ENCODE measurements at regions not wholly inside any gene's neighbourhood (a gene's known extent, or its start where the extent isn't known, plus 50 kb on each side); places are given as distances from the start of the nearest gene placed in this dataset.
"Not testable (repeated sequence)": the region's sequence is repeated elsewhere in the genome, so short reads cannot be mapped to it uniquely, and the experiment has no call there.

DNA sequence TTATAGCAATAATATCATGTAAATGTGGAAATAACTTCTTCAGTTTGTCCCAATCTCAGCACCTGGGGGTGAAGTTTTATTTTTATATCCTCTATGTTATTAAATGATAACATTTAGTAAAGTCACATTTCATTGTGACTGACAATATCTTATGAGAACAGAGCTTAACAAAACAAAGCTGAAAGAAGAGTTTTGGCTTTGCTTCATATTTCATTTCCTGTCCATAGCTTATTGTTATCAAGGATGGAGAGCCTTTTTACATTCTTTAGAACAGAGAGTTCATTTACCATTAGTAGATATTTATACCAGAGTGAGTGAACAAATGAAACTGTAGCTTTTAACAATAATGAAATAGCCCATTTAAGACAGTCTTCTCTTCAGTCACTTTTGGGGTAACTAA, 231.9 kb upstream of the SGK1 start:
- DNase-seq, result no peak

DNA sequence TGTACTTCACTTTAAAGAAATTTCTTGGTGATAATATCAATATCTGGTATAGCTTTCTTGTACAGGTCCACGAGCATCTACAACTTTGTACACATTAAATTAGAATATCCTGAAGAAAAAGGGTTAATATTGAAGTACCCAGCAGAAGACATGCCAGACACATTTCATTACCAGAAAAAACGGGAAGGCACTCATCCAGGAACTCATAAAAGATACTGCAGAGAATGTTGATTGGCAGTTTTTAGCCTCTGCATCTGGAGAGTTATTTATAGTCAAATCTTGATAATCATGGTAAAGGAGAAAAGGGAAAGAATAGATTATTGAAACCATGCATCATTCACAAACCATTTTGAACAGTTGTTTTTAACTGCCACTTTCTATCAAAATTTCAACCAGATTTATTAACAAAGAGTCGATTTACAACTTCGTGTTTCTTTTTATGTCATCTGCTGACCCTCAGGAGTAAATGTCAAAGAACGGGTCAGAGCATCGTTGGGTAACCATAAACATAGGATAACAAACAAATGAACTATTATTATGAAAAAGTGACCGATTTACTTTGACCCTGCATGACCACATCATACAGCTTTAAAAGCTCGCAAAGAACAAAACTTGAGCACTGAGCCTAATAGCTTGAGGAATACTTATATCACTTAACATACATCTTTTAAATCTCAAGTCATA, 229.2 kb upstream of the SGK1 start:
- DNase-seq, result no peak

DNA sequence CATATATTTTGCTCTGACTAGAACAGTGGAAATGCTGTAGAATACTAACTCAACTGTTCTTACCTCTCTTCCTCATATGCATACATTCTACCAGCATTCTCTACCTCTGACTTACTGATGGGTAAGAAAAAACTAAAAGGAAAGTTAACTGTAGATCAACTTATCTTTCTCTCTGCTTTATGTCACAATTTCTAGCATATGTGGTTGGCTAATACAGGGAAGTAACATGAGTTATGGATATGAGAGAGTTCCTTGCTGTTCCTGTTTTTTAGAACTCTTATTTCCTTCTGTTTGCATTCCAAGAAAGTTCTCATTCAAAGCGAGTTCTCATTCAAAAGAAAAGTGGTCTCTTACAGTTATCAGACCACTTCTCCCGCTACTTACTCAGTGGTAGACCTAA, 226.8 kb upstream of the SGK1 start:
- no peak for DNase-seq

DNA sequence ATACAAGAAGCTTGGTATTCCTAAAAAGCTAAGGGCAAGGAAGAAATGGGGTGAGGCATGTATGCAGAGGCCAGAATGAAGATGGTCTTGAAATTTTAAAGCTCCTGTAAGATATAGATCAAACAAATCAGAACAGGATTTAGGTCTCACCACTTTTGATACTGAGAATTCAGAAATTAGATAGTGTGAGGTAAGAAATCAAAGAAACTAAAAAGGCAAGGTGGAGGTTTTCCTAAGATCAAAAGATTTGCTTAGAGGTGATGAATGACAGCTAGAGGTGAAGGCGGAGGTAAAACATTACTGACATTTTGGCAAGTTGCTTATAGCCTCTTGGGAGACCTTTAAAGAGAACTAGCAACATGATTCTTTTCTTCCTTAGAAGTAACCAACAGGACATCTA, 225.2 kb upstream of the SGK1 start:
- DNase-seq, result no peak

DNA sequence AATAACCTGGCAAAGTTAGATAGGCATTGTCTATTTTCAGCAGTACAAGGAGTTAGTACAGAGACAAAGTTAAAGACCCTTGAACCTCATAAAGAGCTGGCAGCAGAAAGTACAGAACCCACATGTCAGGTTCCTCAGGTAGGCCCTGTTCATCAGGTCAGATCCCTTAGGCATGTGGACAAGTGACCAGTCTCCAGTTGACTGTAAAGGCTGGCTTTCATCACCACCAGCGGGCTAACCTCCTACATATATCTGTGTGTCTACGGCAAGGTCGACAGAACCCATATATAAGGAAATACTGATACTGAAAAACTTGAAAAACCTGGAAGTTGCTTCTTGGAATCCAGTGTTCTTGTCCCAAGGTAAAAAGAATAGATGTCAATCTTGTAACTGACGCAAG, 223.1 kb upstream of the SGK1 start:
- no peak for DNase-seq

DNA sequence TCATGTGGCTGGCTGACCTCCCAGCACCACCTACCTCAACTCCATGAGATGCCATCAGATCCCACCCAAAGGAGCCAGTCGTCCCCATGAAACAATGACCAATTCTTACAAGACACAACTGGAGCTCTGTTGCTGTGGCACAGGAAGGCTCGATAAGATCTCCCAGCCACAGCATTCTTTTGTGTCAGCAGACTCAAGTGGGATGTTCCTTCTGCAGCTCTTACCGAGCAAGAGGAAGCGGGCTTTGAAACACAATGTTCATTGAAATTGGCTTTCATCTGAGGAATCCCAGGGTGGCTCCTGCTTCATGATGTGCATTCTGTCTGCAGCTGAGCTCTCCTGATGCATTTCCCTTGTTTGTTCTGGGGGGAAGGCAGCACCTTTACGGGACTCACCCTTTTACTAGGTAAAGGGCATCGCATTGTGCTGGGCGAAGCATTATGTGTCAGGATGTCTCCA, 222.0 kb upstream of the SGK1 start:
- DNase-seq, result no peak

DNA sequence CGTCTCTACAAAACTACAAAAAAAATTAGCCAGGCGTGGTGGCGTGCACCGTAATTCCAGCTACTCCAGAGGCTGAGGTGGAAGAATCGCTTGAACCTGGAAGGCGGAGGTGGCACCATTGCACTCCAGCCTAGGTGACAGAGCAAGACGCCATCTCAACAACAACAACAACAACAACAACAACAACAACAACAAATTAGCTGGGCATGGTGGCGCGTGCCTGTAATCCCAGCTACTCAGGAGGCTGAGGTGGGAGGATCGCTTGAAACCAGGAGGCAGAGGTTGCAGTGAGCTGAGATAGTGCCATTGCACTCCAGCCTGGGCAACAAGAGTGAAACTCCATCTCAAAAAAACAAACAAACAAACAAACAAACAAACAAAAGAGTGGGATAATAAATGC, 219.9 kb upstream of the SGK1 start:
- DNase-seq, result not testable (repeated sequence)

DNA sequence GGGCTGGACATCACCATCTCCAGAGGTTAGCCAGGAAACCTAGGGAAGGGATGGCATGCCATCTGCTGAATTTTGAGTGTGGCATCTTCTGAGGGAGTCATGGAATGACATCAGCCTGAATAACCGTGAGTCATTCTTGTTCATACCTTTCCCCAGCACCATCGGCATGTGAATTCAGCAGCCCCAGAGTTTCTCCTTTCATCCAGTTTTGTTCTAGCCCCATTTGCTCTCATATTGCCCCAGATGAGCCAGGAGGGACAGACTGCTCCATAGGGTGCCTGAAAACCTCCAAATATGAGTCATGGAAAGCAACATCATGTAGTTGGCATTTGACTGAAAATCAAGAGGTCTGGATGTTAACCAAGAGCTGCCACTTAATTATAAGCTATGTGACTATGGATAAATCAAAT, 219.2 kb upstream of the SGK1 start:
- no peak for DNase-seq

DNA sequence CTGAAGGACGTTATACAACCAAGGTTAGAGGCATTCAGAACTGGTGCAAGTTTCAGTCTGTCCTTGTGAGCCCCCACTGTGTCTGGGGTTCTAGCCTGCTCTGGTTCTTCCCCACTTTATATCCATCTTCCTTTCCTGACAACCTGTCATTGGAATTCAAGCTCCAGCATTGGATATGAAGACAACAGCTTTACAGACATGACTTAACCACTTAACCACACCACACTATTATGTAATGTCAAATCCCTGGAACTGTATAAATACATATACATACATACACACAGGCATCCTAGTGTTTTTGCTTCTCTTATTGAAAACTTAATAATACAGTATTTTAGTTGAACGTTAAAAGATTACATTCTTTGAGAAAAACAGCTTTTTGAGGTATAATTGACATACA, 217.9 kb upstream of the SGK1 start:
- DNase-seq, result no peak

DNA sequence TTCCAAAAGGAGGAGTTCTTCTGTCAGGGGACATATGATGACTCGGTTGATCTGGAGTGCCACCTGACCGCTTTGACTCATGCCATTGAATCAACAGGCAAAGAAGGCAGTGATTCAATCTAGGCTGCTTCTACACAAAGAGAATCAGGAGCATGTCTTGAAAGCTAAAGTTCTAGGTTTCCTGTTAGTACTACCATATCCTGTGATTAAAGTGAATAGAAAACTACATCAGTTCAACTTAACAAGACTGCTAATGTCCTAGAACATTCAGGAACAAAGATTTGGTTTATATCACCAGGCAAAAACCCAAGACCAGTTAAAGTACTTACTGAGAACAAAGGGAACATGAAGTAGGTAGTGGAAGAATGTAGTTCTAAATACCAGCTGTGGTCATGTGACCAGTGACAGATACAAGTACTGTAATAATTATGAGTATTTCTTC, 216.8 kb upstream of the SGK1 start:
- DNase-seq, result no peak

DNA sequence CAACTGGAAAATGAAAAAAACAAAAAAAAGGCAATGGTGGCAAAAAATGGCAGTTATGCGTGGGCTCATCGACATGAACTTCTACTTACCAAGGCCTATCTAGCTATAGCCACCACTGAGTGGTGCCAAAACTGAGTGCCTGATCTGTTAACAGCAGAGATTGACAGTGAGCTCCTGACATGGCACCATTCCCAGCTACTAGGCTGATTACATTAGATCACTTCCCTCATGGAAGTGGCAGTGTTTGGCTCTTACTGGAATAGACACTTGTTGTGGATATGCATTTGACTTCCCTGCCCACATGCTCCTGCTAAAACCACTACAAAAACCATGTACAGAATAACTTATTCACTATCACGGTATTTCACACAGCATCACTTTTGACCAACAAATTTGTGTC, 216.1 kb upstream of the SGK1 start:
- DNase-seq, result no peak

DNA sequence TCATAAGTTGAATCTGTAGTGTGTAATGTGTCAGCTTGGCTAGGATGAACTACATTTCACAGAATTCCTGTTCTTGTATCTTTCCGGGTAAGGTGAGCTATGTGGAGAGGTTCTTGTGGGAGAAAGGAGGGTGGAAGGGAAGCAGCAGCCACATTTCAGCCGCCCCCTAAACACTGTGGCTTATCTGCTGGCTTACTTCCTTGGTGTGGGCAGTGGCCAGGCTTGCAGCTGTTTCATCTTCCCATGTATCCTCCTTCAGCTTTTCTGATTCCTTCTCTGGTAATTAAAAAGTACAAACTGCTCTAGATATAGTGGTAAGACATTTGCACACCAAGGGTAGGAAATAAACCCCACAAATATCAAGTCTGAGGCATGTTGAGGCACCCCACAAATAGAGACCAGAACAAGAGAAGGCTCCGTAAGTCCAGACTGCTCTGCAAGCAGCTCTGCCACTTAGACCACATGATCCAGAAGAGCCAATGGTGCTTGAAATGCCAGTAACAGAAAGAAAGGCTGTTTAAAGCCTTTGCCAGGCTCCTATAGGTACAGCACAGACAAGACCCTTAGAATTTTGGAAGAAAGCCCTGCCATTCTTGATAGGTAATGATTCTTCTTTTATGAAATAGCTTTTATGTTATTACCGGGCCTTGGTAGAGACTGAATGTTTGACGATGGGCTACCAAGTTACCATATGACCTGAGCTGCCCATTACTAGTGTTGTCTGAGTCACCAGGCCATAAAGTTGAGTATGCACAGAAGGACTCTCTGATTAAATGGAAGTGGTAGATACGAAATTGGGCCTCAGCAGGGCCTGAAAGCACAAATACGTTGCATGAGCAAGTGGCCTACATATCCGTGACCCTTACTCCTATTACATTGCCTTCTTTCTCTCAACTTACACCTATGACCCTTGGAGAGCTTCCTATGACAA, 215.0 kb upstream of the SGK1 start:
- DNase-seq, result no peak

DNA sequence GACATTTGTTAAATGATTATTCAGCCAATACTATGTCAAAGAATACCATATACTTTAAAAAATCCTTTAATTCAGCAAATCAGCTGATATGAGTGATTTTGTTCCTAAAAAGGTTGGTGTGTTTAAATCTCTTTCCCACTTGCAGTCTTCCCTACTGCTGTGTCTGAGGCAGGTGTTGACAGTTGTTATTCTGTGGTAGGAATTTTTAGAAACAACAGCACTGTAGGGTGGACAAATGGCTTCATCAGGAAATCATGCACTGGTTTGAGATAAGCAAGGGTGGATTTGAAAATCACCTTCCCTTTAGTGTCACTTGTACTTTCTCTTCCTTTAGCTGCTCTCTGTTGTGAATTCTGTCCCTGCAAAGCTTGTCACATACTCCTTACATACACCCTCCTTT, 213.7 kb upstream of the SGK1 start:
- no peak for DNase-seq

DNA sequence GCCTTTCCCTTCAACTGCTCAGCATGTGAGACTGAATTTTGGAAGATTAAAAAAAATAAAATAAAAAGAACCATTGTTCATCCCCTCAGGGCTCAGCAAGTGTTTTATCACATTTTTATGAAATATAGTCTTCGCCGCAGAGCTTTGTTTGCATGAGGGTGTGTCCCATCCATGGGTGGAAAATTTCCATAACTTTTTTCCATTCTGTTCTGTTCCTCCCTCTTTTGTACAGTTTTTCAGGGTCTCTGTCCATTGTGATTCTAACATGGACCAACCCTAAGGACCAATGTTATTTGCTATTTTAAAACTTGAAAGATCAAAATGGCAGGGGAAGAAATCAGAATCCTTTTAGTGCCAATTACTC, 213.3 kb upstream of the SGK1 start:
- DNase-seq, result no peak

DNA sequence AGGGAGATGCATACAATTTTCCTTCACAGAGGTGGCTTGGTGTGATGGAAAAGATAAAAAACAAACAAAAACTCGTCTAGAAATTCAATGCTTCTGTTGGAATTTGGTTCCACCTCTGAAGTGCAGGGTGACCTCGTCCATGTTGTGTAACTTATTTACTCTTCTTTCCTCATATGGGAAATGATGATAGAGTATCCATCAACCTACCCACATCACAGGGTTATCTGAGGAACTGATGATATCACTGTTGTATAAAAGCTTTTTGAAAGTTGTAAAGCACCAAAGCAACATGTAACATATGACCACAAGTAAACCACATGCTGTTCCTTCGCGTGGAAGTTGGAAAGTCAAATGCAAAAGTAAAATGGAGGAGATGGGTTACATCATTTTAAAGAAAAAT, 212.0 kb upstream of the SGK1 start:
- no peak for DNase-seq

DNA sequence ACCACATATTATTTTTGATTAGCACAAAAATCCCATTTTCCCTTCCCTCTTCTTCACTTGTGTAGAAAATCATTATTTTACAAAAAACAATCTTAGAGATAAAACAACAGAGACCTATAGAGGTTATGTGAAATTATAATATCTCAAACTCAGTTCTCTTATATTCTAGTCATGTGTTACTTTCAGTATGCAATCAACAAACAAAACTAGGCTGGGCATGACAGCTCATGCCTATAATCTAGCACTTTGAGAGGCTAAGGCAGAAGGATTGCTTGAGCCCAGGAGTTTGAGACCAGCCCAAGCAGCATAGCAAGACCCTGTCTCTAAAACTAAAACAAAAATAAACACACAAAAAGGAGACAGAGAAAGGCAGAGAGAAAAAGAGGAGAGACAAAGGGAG, 211.4 kb upstream of the SGK1 start:
- DNase-seq, result no peak

DNA sequence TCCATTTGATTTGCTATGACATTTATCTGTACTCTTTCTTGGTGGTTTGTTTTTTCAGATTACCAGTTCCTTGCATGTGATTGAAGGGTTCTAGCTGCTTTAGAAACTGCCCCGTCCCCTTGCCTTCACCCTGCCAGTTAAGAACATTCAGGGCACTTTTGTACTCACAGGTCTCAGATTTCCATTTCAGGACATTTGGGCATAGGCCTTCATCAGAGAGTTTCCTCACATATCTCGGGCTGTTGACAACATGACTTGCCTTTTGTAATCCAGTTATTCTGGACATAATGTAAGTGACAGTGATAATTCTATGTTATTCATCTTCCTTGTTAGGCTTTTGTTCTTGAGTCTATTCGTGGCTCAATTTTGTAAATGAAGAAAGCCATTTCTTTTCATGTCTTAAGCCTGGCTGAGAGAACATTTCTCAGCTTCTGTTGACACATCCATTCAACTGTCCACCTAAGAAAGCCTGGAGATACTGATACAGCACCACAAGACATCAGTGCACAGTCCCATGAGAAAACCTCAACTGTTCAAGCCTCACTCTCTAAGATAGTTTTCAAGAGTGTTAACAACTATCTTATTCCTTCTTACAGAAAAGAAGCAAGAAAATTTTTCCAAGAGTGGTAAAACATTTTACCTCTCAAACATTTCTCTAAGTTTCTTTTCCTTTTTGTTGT, 209.3 kb upstream of the SGK1 start:
- DNase-seq, result no peak

DNA sequence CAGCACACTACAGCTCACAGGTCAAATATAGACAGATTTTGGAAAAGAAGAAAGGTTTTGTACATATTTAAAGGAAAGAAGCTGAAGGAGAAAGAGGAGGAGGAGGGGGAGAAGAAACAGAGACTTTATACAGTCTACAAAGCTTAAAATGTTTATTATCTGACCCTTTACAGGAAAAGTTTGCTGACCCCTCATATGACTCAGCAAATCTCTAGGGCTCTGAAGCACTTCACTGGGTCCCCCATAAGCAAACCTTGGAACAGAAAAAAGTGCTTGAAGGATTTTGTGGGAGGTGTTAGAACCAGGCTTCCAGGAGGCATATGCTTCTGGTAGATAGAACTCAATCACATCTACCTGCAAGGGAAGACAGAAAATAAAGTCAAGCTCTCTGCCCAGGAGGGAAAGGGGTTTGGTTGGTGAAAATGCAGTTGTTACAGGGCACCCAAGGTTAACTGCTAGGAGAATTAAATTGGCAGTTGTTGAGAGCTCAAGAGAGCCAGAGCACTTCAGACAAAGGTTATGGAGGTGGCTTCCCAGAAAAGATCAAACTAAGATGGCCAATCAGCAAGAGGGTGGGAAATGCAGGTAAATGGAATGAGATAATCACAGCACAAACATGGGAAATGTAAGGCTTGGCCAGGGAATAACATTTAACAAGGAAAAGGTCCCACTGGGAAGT, 207.4 kb upstream of the SGK1 start:
- DNase-seq, result no peak

DNA sequence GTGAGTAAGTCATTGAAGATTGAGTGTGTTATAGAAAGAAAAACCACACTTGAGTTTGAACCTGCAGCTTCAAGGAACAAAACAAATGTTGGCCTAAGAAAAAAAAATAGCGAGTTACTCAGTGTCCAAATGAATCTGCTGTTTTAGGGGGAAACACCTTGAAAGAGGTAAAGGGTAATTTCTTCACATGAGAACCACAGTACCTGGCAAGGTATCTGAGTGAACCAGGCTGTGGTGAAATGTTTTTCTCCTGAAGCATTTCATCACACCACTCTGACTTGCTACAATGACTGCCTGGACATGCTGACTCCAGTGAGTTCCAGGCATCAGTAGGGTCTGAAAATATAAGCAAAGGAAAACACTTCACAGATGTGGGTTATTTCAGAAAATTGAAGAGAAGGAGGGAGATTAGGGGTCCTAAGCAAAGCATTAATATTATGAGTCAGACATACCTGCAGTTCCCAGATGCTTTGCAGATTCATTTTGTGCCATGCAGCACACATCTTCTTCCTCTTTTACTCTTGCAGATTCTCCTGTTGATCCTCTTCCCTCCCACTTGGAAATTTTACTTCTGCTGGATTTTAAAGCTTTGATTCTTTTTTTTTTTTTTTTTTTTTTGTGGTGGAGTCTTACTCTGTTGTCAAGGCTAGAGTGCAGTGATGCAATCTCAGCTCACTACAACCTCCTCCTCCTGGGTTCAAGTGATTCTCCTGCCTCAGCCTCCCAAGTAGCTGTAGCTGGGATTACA, 206.2 kb upstream of the SGK1 start:
- no peak for DNase-seq

DNA sequence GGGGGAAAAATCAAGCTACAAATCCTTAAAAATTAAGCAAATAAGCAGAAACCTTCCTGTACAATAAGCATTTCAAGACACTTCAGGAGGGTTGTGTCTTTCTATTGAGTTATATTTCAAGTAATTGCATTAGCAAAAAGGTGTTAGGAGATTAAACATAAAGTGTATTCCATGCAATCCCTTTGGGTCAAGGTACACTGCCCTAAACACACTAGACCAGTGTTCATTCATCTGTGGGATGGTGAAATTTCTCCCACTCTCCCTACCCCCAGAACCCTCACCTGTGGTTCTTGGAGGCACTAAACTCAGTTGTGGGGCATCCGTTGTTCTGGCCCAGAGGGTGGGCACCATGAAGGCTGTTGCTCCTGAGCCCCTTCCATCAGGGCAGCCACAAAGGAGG, 205.1 kb upstream of the SGK1 start:
- no peak for DNase-seq

DNA sequence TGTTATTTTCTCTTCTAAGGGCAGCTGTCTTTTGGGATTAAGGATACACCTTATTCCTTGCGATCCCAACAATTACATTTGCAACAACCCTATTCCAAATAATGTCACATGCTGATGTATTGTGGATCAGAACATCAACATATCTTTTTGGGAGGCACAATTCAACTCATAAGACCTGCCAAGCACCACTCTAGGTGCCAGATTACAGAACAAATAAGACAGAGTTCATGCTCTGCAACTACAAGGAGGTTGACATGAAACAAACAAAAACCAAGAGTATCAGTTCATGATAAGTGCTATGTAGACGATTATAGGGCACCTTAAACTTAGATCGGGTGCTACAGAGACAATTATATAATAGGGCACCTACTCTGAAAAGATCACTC, 203.2 kb upstream of the SGK1 start:
- DNase-seq, result no peak

Measured in activated CD8-positive, alpha-beta memory T cell treated with anti-CD3 and anti-CD28 coated beads, Interleukin-2, amount 50 U/mL, for 4 hours (primary cell).